ENCODE measurements at regions not wholly inside any gene's neighbourhood (a gene's known extent, or its start where the extent isn't known, plus 50 kb on each side); places are given as distances from the start of the nearest gene placed in this dataset.

DNA sequence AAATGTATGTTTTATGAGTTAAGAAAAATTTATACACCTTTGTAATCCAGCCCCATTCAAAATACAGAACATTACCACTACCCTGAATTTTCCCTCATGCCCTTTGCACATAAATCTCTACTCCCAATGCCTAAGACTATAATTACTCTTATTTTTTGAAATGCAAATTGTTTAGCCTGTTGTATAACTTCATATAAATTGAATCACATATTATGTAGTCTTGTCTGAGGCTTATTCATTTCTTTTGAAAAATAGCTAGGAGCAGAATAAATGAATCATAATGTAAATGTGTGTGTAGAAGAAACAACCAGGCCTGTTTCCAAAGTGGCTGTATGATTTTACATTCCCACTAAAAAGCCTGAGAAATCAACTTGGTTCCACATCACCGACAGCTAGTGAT, 319.8 kb downstream of the DCAF12L2 start:
- TF ChIP-seq POLR2AphosphoS5 (IDR thresholded peaks at IDR 0.05; ENCODE audit: low read depth, low read length) (no peak), POLR2A (IDR thresholded peaks at IDR 0.05; ENCODE audit: low read depth, low read length) (no peak), POU2F2 (IDR thresholded peaks at IDR 0.05; ENCODE audit: low read depth, low read length) (no peak)
